ENCODE measurements at regions not wholly inside any gene's neighbourhood (a gene's known extent, or its start where the extent isn't known, plus 50 kb on each side); places are given as distances from the start of the nearest gene placed in this dataset.

DNA sequence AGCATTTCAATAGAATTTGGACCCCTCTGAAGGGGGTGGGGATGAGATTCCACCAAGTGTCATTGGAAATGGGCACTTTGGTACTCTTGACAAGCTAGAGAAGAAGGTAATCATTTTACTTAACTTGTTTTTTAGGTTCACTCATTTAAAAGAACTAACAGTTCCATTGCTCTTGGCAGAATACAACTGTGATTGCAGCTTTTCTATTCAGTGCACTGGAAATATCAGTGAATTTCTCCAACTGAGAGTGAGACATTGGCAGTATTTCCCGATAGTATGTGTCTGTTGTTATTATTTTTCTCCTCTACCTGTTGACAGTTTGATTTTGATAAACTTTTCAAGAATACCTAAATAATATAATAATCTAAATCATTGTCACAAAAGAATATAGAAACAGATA lies 1356.7 kb upstream of the NXPH2 start:
- no peak overlapping the region for H3K4me3 Mint-ChIP-seq (ENCODE audit: low read depth)
- H3K27me3 Mint-ChIP-seq, result no peaks in the 10 kb centered on the region
- DNase-seq (ENCODE audit: low spot score, unreplicated experiment), result no peak
- TF ChIP-seq, protein P1, sequence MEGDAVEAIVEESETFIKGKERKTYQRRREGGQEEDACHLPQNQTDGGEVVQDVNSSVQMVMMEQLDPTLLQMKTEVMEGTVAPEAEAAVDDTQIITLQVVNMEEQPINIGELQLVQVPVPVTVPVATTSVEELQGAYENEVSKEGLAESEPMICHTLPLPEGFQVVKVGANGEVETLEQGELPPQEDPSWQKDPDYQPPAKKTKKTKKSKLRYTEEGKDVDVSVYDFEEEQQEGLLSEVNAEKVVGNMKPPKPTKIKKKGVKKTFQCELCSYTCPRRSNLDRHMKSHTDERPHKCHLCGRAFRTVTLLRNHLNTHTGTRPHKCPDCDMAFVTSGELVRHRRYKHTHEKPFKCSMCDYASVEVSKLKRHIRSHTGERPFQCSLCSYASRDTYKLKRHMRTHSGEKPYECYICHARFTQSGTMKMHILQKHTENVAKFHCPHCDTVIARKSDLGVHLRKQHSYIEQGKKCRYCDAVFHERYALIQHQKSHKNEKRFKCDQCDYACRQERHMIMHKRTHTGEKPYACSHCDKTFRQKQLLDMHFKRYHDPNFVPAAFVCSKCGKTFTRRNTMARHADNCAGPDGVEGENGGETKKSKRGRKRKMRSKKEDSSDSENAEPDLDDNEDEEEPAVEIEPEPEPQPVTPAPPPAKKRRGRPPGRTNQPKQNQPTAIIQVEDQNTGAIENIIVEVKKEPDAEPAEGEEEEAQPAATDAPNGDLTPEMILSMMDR (IDR thresholded peaks at IDR 0.05; ENCODE audit: unreplicated experiment), result no peak
- H3K9me3 Mint-ChIP-seq (ENCODE audit: low read depth), result no peaks in the 10 kb centered on the region
- no peak overlapping the region for H3K27ac Mint-ChIP-seq
- H3K4me1 Mint-ChIP-seq (ENCODE audit: low read depth), result peaks cover 10% of the 10 kb centered on the region
- no peaks in the 10 kb centered on the region for H3K36me3 Mint-ChIP-seq (ENCODE audit: insufficient read depth)

GRCh38 chr2:140136366-140136765 lies 1356.2 kb upstream of the NXPH2 start:
- Mint-ChIP-seq H3K9me3 (ENCODE audit: low read depth) (no peaks in the 10 kb centered on the region), H3K36me3 (ENCODE audit: insufficient read depth) (no peaks in the 10 kb centered on the region), H3K27me3 (no peaks in the 10 kb centered on the region), H3K4me1 (ENCODE audit: low read depth) (peaks cover 13% of the 10 kb centered on the region), H3K4me3 (ENCODE audit: low read depth) (no peak overlapping the region), H3K27ac (no peak overlapping the region)
- TF ChIP-seq, protein P1 (IDR thresholded peaks at IDR 0.05; ENCODE audit: unreplicated experiment), result no peak
- DNase-seq (ENCODE audit: low spot score, unreplicated experiment), result no peak

GRCh38 chr2:140128909-140129308 lies 1348.7 kb upstream of the NXPH2 start:
- H3K4me1 Mint-ChIP-seq (ENCODE audit: low read depth), result peaks cover 6% of the 10 kb centered on the region
- TF ChIP-seq, protein P1 (IDR thresholded peaks at IDR 0.05; ENCODE audit: unreplicated experiment), result no peak
- no peak for DNase-seq (ENCODE audit: low spot score, unreplicated experiment)
- H3K9me3 Mint-ChIP-seq (ENCODE audit: low read depth), result peaks cover 7% of the 10 kb centered on the region
- H3K27me3 Mint-ChIP-seq, result no peaks in the 10 kb centered on the region
- H3K27ac Mint-ChIP-seq, result no peak overlapping the region
- no peak overlapping the region for H3K4me3 Mint-ChIP-seq (ENCODE audit: low read depth)
- H3K36me3 Mint-ChIP-seq (ENCODE audit: insufficient read depth), result no peaks in the 10 kb centered on the region

DNA sequence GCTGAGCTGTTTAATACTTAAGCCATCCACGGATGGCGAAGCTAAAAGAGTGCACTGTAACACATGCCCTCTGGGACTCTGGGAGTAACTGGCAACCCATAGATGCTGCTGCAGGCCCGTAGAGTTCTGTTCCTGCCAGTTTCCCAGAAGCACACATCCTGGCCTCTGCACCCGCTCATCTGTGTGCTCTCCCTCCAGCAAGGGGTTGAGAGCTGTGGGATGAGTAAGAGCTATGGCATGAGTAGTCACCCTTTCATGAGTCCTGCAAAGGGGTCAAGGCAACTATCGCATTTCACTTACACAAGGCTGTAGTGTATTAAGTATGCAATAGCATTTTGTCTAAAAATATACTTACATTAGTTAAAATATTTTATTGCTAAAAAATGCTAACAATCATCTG lies 1341.8 kb upstream of the NXPH2 start:
- TF ChIP-seq, protein P1 (IDR thresholded peaks at IDR 0.05; ENCODE audit: unreplicated experiment), result no peak
- no peak for DNase-seq (ENCODE audit: low spot score, unreplicated experiment)
- Mint-ChIP-seq H3K4me1 (ENCODE audit: low read depth) (no peaks in the 10 kb centered on the region), H3K4me3 (ENCODE audit: low read depth) (no peak overlapping the region), H3K9me3 (ENCODE audit: low read depth) (no peaks in the 10 kb centered on the region), H3K36me3 (ENCODE audit: insufficient read depth) (no peaks in the 10 kb centered on the region), H3K27ac (no peak overlapping the region), H3K27me3 (no peaks in the 10 kb centered on the region)

GRCh38 chr2:140117386-140117785 lies 1337.2 kb upstream of the NXPH2 start:
- H3K27me3 Mint-ChIP-seq, result no peaks in the 10 kb centered on the region
- H3K4me3 Mint-ChIP-seq (ENCODE audit: low read depth), result no peak overlapping the region
- no peak for DNase-seq (ENCODE audit: low spot score, unreplicated experiment)
- no peaks in the 10 kb centered on the region for H3K4me1 Mint-ChIP-seq (ENCODE audit: low read depth)
- no peaks in the 10 kb centered on the region for H3K9me3 Mint-ChIP-seq (ENCODE audit: low read depth)
- no peaks in the 10 kb centered on the region for H3K36me3 Mint-ChIP-seq (ENCODE audit: insufficient read depth)
- TF ChIP-seq, protein P1 (IDR thresholded peaks at IDR 0.05; ENCODE audit: unreplicated experiment), result no peak
- no peak overlapping the region for H3K27ac Mint-ChIP-seq
